ENCODE measurements at regions not wholly inside any gene's neighbourhood (a gene's known extent, or its start where the extent isn't known, plus 50 kb on each side); places are given as distances from the start of the nearest gene placed in this dataset.

DNA sequence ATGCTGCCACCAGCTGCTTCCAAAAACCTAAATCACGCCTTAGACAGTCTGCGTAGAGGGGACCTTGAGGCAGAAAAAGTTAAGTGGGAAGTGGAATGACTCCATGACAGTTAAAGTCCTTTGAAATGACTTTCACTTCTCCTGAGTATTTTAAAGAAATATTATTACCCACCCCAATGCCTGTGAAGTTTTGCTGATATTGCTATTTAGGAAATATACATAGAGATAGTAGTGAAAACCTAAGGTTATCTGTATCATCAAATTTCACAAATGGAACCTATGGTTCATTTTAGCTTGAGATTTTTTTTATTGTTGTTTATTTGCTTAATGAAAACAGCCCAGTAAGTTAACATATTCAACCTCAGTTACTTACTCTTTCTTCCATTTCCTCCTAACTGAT lies 182.1 kb upstream of the FBXL4 start:
- TF ChIP-seq CTCF (IDR thresholded peaks at IDR 0.05; ENCODE audit: low read depth, low read length, poor library complexity, severe bottlenecking) (no peak), EZH2phosphoT487 (IDR thresholded peaks at IDR 0.05; ENCODE audit: borderline replicate concordance, low read length) (no peak)
